ENCODE measurements at regions not wholly inside any gene's neighbourhood (a gene's known extent, or its start where the extent isn't known, plus 50 kb on each side); places are given as distances from the start of the nearest gene placed in this dataset.

DNA sequence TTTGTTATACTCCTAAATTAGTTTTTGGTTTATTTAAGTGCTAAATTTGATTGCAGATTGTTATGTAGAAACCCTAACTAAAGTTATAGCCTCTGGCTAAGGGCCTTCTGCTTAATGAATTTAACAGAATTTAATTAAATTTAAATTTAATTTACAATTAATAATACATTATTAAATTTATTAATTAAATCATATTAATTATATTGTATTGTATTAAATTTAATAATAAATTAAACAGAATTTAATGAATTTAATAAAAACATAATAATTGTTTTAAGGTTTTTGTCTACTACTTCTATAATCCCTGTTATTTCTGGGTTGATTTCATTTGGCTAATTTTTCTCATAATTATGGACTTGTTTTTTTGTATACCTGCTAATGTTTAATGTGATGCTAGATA lies 141.9 kb upstream of the TECRL start:
- DNase-seq: no peak

DNA sequence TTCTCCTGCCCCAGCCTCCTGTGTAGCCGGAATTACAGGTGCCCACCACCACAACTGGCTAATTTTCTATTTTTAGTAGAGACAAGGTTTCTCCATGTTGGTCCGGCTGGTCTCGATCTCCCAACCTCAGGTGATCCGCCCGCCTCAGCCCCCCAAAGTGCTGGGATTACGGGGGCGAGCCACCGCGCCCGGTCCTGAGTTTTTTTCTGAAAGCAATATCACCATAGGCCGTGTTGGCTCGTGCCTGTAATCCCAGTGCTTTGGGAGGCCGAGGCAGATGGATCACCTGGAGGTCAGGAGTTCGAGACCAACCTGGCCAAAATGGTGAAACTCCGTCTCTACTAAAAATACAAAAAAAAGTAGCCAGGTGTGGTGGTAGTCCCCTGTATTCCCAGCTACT lies 136.3 kb upstream of the TECRL start:
- no peak for DNase-seq

DNA sequence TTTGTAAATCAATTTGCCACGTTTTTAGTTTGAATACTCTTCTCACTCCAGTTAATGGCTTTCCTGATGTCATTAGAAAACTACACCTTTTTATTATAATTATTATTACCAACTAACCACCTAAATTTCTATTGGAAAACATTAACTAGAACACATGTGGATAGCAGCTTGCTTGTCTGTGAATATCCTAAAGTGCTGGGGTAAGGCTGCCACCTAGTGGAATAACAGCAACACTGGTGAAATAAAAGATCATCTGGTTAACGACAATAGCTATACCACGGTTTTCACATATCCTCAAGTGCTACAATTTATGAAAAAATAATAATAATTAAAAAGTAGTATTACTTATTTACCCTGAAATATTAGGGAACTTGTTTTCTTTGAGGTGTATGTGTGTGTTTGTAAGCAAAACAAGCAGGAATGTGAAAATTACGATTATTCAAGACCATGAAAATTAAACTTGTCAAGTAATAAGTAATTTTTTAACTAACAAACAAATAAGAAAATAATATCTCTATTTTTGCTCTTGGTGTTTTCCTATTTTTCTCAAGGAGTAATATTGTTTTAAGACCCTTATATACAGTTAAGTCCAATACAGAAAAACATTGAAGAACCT lies 130.1 kb upstream of the TECRL start:
- DNase-seq: peak; percentile 88

DNA sequence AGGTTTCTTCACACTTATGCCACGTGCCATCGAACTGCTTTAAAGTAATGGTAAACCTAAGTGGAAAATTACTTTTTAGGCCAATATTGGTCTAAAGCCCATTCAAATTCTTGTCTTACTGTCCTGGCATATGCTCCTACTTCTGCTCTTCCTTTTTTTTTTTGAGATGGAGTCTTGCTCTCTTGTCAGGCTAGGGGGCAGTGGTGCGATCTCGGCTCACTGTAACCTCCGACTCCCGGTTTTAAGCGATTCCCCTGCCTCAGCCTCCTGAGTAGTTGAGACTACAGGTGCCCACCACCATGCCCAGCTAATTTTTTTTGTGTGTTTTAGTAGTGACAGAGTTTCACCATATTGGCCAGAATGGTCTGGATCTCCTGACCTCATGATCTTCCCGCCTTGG lies 129.0 kb upstream of the TECRL start:
- no peak for DNase-seq

DNA sequence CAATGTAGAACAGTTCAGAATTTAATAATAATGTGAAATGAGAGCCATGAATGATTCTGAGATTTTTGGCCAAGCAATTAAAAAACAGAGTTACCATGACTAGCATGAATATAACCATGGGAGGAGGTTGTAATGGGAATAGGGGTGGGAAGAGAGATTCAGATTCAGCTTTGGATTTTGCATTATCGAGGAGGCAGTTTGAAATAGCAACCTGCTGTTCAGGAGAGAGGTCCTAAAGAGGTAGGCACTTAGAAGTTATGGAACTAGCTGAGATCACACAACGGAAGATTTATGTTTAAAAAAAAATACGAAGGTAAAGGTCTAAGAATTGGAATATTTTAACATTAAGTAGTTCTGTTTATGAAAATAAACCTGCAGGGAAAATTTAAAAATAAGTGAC lies 124.4 kb upstream of the TECRL start:
- DNase-seq: no peak

DNA sequence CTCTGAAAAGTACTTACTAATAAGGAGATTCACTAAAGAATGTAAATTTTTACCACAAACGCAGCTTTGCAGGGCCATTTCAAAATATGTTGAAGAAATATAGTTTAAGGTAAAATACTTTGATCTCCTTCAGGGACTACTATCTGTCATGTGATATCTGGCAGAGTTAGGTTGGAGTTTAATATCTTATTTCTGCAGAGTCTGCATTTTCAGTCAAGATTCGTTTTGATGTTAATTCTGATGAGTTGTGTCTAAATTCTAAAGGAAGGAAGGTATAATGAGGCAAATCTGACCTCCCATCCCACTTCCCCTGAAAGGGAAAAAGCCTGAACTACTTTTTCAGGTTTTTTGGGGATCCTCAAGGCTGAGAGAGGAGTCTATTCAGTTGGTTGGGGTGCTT lies 123.9 kb upstream of the TECRL start:
- no peak for DNase-seq

DNA sequence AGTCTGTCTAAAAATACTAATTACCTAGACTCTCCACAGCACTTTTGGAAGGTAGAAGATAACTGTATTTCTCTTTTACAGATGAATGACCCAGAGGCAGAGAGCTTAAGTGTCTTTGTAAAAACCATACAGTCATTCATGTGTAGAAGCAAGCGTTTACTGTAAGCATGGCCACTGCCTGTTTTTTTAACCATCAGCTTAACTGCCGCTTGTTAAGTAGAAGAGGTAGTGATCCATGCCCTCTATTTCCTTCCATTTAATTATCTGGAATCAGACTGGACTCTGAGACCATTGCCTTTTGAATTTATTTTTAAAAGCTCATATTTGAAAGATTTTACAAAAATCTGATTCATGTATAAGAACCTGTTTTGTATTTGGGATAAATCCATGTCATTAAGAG lies 111.2 kb upstream of the TECRL start:
- DNase-seq: peak; percentile 75

DNA sequence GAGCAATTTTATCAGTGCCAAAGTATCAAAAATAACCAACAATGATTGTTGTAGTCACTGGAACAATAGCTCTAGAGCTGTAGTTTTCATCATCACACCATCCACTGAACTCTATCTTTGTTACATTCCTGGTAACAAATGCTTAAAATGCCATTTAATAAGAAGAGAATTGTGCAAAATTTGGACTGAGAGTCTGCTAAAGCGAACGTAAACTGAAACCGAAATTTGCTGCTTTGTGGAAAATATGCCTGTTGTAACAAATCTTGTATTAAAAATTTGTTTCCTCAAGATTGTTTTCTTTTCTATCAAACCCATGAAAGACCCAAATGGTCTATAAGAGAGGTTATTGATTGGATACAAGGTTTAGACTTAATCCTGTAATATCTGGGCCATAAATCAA lies 109.3 kb upstream of the TECRL start:
- no peak for DNase-seq

DNA sequence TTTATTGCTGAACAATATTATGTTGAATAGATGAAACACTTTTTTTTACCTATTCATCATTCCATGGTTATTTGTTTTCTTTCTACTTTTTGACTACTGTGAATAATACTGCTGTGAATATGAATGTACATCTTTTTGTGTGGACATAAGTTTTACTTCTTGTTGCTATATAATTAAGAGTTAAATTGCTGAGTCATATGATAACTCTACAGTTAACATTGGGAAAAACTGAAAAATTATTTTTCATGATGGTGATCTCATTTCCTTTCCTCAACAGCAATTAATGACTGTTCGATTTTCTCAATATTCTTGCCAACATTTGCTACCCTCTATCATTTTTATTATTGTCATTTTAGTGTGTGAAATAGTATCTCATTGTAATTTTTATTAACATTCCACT lies 106.9 kb upstream of the TECRL start:
- no peak for DNase-seq

DNA sequence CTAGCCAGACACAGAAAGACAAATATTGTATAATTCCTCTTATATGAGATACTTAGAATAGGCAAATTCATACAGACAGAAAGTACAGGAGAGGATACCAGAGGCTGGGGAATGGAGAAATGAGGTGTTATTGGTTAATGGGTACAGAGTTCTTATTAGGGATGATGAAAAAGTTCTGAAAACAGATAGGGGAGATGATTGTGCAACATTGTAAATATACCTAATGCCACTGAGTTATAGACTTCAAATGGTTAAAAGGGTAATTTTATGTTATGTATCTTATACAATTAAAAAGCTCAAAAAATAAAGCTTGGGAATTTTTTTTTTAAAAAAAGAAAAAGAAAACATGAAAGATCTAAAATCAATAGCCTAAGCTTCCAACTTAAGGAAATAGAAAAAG lies 98.8 kb upstream of the TECRL start:
- no peak for DNase-seq

DNA sequence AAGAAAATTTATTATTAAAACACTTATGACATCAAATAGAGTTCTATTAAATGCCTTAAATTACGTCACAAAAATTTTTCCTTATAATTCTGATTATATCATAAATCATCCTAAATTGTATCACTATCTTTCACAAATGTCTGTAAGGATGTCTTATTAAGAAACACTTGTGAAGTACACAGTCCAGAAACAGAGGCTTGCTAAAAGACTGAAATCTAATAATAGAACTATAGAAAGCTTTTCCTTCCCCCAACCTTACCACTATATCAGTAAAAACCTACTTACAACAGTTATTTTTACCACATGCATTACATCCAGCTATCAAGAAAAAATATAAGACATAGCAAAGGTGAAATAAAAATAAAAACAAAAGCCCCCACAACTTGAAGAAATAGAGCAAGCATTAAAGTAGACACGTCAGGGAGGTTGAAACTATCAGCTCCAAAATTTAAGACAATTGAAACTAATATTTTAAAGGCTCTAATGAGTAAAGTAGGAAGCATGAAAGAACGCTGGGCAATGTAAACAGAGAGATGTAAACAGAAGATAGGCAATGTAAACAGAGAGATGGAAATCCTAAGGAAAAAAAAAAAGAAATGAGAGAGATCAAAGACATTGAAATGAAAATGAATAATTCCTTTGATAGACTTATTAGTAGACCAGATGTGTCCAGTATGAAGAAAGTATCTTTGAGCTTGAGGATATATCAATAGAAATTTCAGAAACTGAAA lies 94.9 kb upstream of the TECRL start:
- DNase-seq: no peak

DNA sequence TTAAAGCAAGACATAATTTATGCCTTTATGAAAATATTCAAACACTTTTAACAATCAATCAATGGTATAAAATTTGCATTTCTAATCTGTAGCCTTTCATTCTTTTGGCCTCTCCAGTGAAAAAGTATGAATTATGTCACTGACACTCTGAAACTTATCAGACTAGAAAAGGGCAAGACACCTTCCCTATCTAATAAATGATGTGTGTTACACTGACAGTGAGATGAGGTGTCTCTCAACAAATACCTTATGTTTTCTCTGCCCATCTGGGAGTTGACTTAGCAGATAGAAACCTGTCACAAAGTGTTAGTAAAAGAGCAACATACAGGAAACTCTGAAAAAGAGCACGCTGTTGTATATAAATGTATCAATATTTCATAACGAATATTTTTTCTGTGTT lies 94.2 kb upstream of the TECRL start:
- no peak for DNase-seq

DNA sequence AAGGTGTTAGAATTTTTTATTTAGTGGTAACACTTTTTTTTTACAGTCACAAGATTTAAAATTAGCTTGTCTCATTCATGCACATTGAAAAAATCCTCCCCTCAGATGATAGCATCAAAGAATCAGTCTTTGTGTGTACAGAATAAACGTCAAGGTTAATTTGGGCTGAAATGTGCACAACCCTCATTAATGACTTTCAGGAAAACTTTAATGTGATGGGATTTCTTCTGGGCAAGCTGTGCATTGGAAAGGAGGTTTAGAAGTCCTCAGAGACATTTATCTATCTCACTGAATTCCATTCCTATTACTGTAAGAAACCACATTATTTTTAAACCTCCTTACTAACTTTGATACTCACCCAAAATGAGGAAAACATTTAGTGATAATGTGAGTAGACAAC lies 88.2 kb upstream of the TECRL start:
- no peak for DNase-seq

DNA sequence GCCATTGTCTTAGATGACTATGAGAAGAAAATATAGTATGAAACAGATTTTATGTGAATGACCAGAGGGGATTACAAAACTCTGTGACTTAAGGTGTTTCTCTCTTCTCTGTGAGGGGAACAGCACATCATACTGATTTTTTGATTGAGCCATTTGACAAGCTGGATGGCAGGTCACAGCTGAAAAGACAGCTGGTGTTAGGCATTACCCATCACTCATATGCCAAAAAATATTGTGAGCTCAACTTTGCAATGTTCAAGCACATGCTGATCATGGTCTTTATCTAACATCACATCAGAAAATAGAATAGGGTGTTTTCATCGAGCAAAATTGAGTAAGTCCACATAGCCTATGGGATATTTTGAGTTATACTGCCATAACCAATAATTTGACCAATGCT lies 86.7 kb upstream of the TECRL start:
- DNase-seq: no peak

DNA sequence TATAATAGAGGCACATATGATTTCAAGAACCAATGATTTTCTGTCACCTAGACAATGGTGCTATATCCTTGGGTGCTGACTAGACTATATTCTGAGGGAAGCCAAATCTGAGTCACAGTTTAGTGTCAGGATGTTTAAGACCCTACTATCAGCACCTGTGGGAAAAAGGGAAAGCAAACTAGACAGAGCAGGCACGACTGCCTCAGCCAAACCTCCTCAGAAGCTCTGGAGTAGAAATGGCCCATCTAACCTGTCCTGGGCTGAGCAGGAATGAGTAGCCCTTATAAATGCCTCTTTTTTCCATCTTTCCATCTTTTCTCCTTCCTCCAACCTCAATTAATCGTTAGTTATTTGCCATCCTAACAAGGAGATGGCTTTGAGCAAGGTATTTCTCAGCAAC lies 80.4 kb upstream of the TECRL start:
- DNase-seq: peak; percentile 5

DNA sequence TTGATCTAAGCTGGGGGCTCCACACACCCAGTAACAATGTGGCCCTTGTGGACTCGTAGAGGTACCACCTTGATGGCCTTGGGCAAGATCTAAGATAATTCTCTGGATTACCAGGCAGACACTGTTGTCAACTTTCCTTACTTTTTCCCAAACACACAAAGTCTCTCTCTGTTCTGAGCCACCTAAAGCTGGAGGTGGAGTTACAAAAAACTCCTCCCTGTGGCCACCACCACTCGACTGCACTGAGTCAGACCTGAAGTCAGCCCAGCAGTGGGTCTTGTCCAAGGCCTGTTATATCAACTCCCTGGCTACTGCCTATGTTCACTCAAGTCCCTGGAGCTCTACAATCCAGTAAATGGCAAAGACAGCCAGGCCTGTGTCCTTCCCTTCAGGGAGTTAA lies 70.1 kb upstream of the TECRL start:
- no peak for DNase-seq

DNA sequence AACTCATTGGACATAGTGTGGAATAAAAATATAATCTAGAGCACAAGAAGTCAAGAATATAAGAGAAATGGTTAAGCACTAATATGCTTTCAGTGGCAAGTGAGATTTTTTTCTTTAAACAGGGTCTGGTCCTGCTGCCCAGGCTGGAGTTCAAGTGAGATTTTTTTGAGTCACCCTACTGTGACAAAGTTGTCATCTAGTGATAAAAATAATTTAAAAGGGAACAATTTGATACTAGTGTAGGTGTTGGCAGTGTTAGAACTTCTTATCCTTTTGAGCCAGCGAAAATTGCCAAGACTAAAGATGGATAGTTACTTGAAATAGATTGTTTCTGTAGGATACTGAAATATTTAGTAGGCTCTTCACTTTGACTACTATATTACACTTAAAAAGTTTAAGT lies 67.9 kb upstream of the TECRL start:
- DNase-seq: no peak

DNA sequence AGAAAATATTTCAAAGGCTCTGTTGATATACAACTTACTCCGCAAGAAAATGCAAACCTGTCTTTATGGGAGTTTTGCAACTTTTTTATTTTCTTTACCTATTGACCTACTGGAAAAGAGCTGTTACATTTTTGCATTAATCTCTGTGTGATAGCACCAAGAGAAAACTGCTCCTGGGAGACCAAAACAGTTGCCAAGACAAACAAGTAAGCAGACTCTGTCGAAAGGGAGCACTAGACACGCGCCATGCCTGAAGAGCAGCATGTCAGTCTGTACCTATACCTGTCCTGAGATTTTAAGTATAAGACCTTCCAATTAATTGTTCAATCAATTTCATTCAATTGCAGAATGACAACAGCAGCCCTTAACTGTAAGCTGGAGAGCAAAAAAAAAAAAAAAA lies 56.0 kb upstream of the TECRL start:
- DNase-seq: peak; percentile 35

DNA sequence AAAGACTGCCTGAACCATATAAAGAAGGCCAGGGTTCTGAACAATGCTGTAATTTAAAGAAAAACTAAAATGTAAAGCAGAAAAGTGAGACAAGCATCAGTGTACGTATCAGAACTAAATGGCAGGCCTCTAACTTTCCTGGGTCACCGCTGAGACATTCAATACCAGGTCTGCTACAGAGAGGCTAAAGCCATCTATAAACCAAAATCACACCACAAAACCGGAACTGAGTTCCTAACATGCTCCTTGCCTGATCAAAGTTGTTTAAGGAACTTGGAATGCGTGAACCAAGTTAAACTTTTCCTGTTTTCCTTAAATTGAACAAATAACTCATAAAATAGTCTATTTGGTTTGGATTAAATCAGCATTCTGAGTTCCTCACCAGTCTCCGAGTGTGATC lies 55.3 kb upstream of the TECRL start:
- no peak for DNase-seq

Data from NCI-H1092 treated with DMSO at 0.1 percent for 48 hours (cell line).